Lower lobe of right lung (tissue), 2 donors: ENCODE measurements at regions not wholly inside any gene's neighbourhood (a gene's known extent, or its start where the extent isn't known, plus 50 kb on each side); places are given as distances from the start of the nearest gene placed in this dataset.
A peak's percentile ranks its signal among the peaks of the same experiment; 100 is the strongest.

Source experiments
- ATAC-seq, 2 donors: fragments of 200-7000 bp; cut with Tn5 transposase; one replicate each; pipeline ENCODE4 v1.9.1; 2020 to 2022; ENCODE audit warnings: mild to moderate bottlenecking in 2 of 2, moderate library complexity in 2 of 2
- DNase-seq: peaks from one replicate; pipeline ENCODE4 v3.0.0-alpha.2; 2020
- H3K27ac ChIP-seq: fragments of 200-600 bp; one replicate; pipeline ENCODE4 v1.8.0; 2022
- H3K27me3 ChIP-seq: fragments of 200-600 bp; one replicate; pipeline ENCODE4 v1.8.0; 2022; ENCODE audit warnings: low read depth
- H3K36me3 ChIP-seq: fragments of 200-600 bp; one replicate; pipeline ENCODE4 v1.8.0; 2022; ENCODE audit warnings: mild to moderate bottlenecking
- H3K4me1 ChIP-seq: fragments of 200-600 bp; one replicate; pipeline ENCODE4 v1.8.0; 2022
- H3K4me3 ChIP-seq: fragments of 200-600 bp; one replicate; pipeline ENCODE4 v1.8.0; 2022; ENCODE audit warnings: mild to moderate bottlenecking
- H3K9me3 ChIP-seq: fragments of 200-600 bp; one replicate; pipeline ENCODE4 v1.8.0; 2022
- CTCF ChIP-seq: fragments of 200-600 bp; IDR thresholded peaks from one replicate; pipeline ENCODE4 v1.8.0; 2022; ENCODE audit warnings: antibody characterized with exemption, mild to moderate bottlenecking
- intact Hi-C: fragments of 100-400 bp; cut with DNase I; formaldehyde crosslinking; loops from one replicate; pipeline ENCODE4 v1.11.0; 2022
- donor health status: DM: no; HTN: yes; CAD: no; lungs with severe emphysema.

- intact Hi-C loops, result no loop called here
- Histone ChIP-seq H3K4me3 (no peak overlapping the region), H3K27ac (no peak overlapping the region), H3K27me3 (no peaks in the 10 kb centered on the region), H3K4me1 (peaks cover 12% of the 10 kb centered on the region), H3K36me3 (no peaks in the 10 kb centered on the region), H3K9me3 (no peaks in the 10 kb centered on the region)
- no peak for TF ChIP-seq CTCF
- ATAC-seq (no peak), DNase-seq (no peak)
These were observed 225.2 kb downstream of the C12orf75 start for GRCh38 chr12:105555556-105556295.

GRCh38 chr12:105559310-105559709 is 228.8 kb downstream of the C12orf75 start:
- Histone ChIP-seq H3K4me3 (no peak overlapping the region), H3K36me3 (no peaks in the 10 kb centered on the region), H3K27ac (no peak overlapping the region), H3K4me1 (peaks cover 17% of the 10 kb centered on the region), H3K9me3 (no peaks in the 10 kb centered on the region), H3K27me3 (no peaks in the 10 kb centered on the region)
- intact Hi-C loops, result no loop called here
- ATAC-seq (no peak), DNase-seq (no peak)
- no peak for TF ChIP-seq CTCF

GRCh38 chr12:105561546-105562198 is 231.2 kb downstream of the C12orf75 start:
- intact Hi-C loops, result no loop called here
- DNase-seq, result no peak

GRCh38 chr12:105562199-105562971 is 231.9 kb downstream of the C12orf75 start:
- Histone ChIP-seq H3K9me3 (no peaks in the 10 kb centered on the region), H3K4me3 (no peak overlapping the region), H3K27ac (no peak overlapping the region), H3K4me1 (peaks cover 6% of the 10 kb centered on the region), H3K27me3 (no peaks in the 10 kb centered on the region), H3K36me3 (no peaks in the 10 kb centered on the region)
- intact Hi-C loops, result no loop called here
- DNase-seq (no peak), ATAC-seq (peak; percentile 45 to 57)
- TF ChIP-seq CTCF, result no peak

More at GRCh38 chr12:105561546-105562198, 231.2 kb downstream of the C12orf75 start:
- Histone ChIP-seq H3K36me3 (no peaks in the 10 kb centered on the region), H3K9me3 (no peaks in the 10 kb centered on the region), H3K27ac (no peak overlapping the region), H3K4me3 (no peak overlapping the region), H3K4me1 (peaks cover 6% of the 10 kb centered on the region), H3K27me3 (no peaks in the 10 kb centered on the region)
- TF ChIP-seq CTCF, result no peak
- ATAC-seq, result peak; percentile 31 to 39

GRCh38 chr12:105567061-105567460 is 236.6 kb downstream of the C12orf75 start:
- Histone ChIP-seq H3K27ac (no peak overlapping the region), H3K4me1 (peaks cover under 1% of the 10 kb centered on the region), H3K36me3 (no peaks in the 10 kb centered on the region), H3K27me3 (no peaks in the 10 kb centered on the region), H3K9me3 (no peaks in the 10 kb centered on the region), H3K4me3 (no peak overlapping the region)
- ATAC-seq, result no peak
- intact Hi-C loops, result no loop called here
- no peak for DNase-seq
- no peak for TF ChIP-seq CTCF
